Fibroblast of lung (primary cell): ENCODE measurements at regions not wholly inside any gene's neighbourhood (a gene's known extent, or its start where the extent isn't known, plus 50 kb on each side); places are given as distances from the start of the nearest gene placed in this dataset.

Experiments used
- DNase-seq, 2 donors: peaks; one replicate each; pipeline versions ENCODE4 v3.0.0 to v3.0.0-alpha.2; 2010; ENCODE audit warnings: low read depth in 2 of 2
- H2AFZ ChIP-seq: 2 replicates; pipeline ENCODE4 v1.5.1; 2012; ENCODE audit warnings: low read length, control low read depth, inconsistent platforms
- H3K27ac ChIP-seq: 2 replicates; pipeline ENCODE4 v1.5.1; 2011; ENCODE audit warnings: low read length, control low read depth; ENCODE audit not compliant: insufficient read depth
- H3K27me3 ChIP-seq: 2 replicates; pipeline ENCODE4 v1.5.1; 2011; ENCODE audit warnings: mild to moderate bottlenecking, low read length; ENCODE audit not compliant: control insufficient read depth, insufficient read depth
- H3K36me3 ChIP-seq: 2 replicates; pipeline ENCODE4 v1.5.1; 2011; ENCODE audit warnings: low read length; ENCODE audit not compliant: control insufficient read depth, insufficient read depth
- H3K4me1 ChIP-seq: 2 replicates; pipeline ENCODE4 v1.5.1; 2011; ENCODE audit warnings: low read length; ENCODE audit not compliant: control insufficient read depth, insufficient read depth; ENCODE audit errors: extremely low read depth
- H3K4me2 ChIP-seq: 2 replicates; pipeline ENCODE4 v1.5.1; 2011; ENCODE audit warnings: low read length, control low read depth; ENCODE audit not compliant: insufficient read depth; ENCODE audit errors: extremely low read depth
- H3K4me3 ChIP-seq, 4 experiments: fragments of 200-600 bp in 1 of 4; sonication (generic) in 1 of 4; replicated peaks in 1 of 4; 2 replicates each; pipeline ENCODE4 v1.5.1; 2011 to 2016; ENCODE audit warnings: low read length in 4 of 4, low read depth in 3 of 4, mild to moderate bottlenecking in 3 of 4, control low read depth in 2 of 4, inconsistent platforms in 1 of 4, mixed read lengths in 1 of 4; ENCODE audit not compliant: insufficient read depth in 1 of 4; ENCODE audit errors: control extremely low read depth in 1 of 4
- H3K79me2 ChIP-seq: 2 replicates; pipeline ENCODE4 v1.5.1; 2012; ENCODE audit warnings: mild to moderate bottlenecking, low read length, inconsistent platforms; ENCODE audit not compliant: control insufficient read depth, insufficient read depth
- H3K9ac ChIP-seq: 2 replicates; pipeline ENCODE4 v1.5.1; 2011; ENCODE audit warnings: mild to moderate bottlenecking, low read length, control low read depth; ENCODE audit not compliant: insufficient read depth
- H3K9me3 ChIP-seq: 2 replicates; pipeline ENCODE4 v1.5.1; 2012; ENCODE audit warnings: low read depth, low read length; ENCODE audit not compliant: control insufficient read depth, insufficient read depth
- H4K20me1 ChIP-seq: 2 replicates; pipeline ENCODE4 v1.5.1; 2011; ENCODE audit warnings: low read length; ENCODE audit not compliant: control insufficient read depth, insufficient read depth; ENCODE audit errors: extremely low read depth
- EZH2 ChIP-seq: IDR thresholded peaks from 2 replicates; pipeline ENCODE4 v1.5.1; 2012; ENCODE audit warnings: low read length, control low read depth, mild to moderate bottlenecking; ENCODE audit errors: missing control alignments
- TF ChIP-seq, protein P1 (sequence below), 2 donors: IDR thresholded peaks in 1 of 2; conservative IDR thresholded peaks in 1 of 2; 1 replicate in 1 of 2; 2 replicates in 1 of 2; pipeline ENCODE4 v1.5.1; 2011 to 2012; ENCODE audit warnings: low read length in 2 of 2, control low read depth in 1 of 2, inconsistent platforms in 1 of 2, low read depth in 1 of 2, mild to moderate bottlenecking in 1 of 2

DNA sequence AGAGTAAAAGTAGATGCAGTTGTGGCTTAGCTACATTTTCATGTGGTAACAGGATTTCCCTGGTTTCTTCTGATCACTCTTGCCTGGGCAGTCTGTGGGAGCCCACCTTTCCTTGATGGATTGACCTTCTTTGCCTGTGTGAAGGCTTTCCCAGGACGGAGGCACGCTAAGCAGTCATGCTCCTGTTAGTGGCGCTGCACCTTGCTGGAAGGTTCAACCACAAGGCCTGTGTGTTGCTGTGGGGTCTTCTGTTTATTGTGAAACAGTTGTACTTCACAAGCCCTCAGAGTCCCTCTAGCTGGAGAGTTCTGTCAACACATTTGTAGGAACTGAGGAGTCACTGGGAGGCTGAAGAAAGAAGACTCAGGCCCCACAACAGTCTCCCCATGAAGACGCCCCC lies 402.0 kb downstream of the IRX1 start:
- H3K4me3 ChIP-seq = no peak overlapping the region
- no peak overlapping the region for H3K27ac ChIP-seq
- no peaks in the 10 kb centered on the region for H3K36me3 ChIP-seq
- no peak overlapping the region for H3K9ac ChIP-seq
- no peaks in the 10 kb centered on the region for H3K9me3 ChIP-seq
- no peaks in the 10 kb centered on the region for H3K79me2 ChIP-seq
- H3K4me1 ChIP-seq = no peaks in the 10 kb centered on the region
- H3K4me2 ChIP-seq = no peak overlapping the region
- no peak for DNase-seq
- H4K20me1 ChIP-seq = no peaks in the 10 kb centered on the region
- H3K27me3 ChIP-seq = no peaks in the 10 kb centered on the region
- TF ChIP-seq EZH2 = no peak
- TF ChIP-seq, protein P1, sequence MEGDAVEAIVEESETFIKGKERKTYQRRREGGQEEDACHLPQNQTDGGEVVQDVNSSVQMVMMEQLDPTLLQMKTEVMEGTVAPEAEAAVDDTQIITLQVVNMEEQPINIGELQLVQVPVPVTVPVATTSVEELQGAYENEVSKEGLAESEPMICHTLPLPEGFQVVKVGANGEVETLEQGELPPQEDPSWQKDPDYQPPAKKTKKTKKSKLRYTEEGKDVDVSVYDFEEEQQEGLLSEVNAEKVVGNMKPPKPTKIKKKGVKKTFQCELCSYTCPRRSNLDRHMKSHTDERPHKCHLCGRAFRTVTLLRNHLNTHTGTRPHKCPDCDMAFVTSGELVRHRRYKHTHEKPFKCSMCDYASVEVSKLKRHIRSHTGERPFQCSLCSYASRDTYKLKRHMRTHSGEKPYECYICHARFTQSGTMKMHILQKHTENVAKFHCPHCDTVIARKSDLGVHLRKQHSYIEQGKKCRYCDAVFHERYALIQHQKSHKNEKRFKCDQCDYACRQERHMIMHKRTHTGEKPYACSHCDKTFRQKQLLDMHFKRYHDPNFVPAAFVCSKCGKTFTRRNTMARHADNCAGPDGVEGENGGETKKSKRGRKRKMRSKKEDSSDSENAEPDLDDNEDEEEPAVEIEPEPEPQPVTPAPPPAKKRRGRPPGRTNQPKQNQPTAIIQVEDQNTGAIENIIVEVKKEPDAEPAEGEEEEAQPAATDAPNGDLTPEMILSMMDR (conservative IDR thresholded peaks at IDR 0.05 in 1 of 2, IDR thresholded peaks at IDR 0.05 in 1 of 2; ENCODE audit: low read depth in 1 of 2, low read length in 2 of 2) = no peak
- H2AFZ ChIP-seq = no peak overlapping the region

DNA sequence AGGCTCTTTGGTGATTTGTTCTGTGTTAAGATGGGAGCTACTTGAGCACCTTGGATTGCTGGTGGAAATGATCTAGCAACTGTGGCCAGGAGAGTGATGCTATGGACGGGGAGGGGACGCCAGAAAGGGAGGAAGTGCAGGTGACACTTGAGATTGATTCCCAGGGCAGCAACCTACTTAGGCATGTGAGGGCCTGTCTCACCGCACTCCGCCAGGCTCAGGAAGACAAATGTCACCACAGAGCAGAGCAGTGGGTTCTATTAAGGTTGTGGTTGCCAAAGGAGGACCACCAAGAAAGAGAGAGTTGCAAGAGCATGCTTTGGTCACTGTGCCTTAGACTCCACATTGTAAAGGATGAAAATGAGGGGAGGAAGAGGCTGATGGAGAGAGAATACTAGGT lies 404.3 kb downstream of the IRX1 start:
- Histone ChIP-seq H3K27me3 (no peaks in the 10 kb centered on the region), H3K9ac (no peak overlapping the region), H3K4me3 (no peak overlapping the region), H3K4me2 (no peak overlapping the region), H3K4me1 (no peaks in the 10 kb centered on the region), H2AFZ (no peak overlapping the region), H3K9me3 (no peaks in the 10 kb centered on the region), H3K79me2 (no peaks in the 10 kb centered on the region), H4K20me1 (no peaks in the 10 kb centered on the region), H3K36me3 (no peaks in the 10 kb centered on the region), H3K27ac (no peak overlapping the region)
- no peak for DNase-seq
- TF ChIP-seq, protein P1 (conservative IDR thresholded peaks at IDR 0.05 in 1 of 2, IDR thresholded peaks at IDR 0.05 in 1 of 2; ENCODE audit: low read depth in 1 of 2, low read length in 2 of 2) = no peak
- no peak for TF ChIP-seq EZH2

DNA sequence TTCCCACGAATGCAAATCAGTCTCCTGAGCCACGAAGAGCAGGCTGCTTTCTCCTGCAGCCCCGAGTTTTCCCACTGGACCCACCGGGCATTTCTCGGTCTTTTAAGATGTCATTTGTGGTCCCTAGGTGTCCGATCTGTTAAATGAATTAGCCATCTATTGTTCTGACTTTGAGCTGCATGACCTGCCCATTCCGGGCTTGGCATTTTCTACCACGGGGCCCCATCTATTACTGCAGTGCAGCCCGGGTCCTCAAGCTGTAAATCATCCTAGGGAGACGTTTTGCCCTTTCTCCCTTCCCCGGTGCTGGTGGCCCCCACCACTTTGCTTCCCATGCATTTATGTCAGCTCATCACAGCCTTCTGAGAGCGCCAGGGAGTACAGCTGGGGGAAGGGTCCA lies 405.4 kb downstream of the IRX1 start:
- H3K9ac ChIP-seq = no peak overlapping the region
- no peak for DNase-seq
- TF ChIP-seq EZH2 = no peak
- TF ChIP-seq, protein P1 (conservative IDR thresholded peaks at IDR 0.05 in 1 of 2, IDR thresholded peaks at IDR 0.05 in 1 of 2; ENCODE audit: low read depth in 1 of 2, low read length in 2 of 2) = no peak

More for the DNA sequence above, 405.4 kb downstream of the IRX1 start:
- no peaks in the 10 kb centered on the region for H3K27me3 ChIP-seq
- no peaks in the 10 kb centered on the region for H4K20me1 ChIP-seq
- H3K4me2 ChIP-seq = no peak overlapping the region
- H3K4me3 ChIP-seq = no peak overlapping the region
- no peaks in the 10 kb centered on the region for H3K79me2 ChIP-seq
- H3K36me3 ChIP-seq = no peaks in the 10 kb centered on the region
- H3K9me3 ChIP-seq = no peaks in the 10 kb centered on the region
- H3K27ac ChIP-seq = no peak overlapping the region
- no peak overlapping the region for H2AFZ ChIP-seq
- H3K4me1 ChIP-seq = no peaks in the 10 kb centered on the region
